ENCODE measurements at regions not wholly inside any gene's neighbourhood (a gene's known extent, or its start where the extent isn't known, plus 50 kb on each side); places are given as distances from the start of the nearest gene placed in this dataset.

DNA sequence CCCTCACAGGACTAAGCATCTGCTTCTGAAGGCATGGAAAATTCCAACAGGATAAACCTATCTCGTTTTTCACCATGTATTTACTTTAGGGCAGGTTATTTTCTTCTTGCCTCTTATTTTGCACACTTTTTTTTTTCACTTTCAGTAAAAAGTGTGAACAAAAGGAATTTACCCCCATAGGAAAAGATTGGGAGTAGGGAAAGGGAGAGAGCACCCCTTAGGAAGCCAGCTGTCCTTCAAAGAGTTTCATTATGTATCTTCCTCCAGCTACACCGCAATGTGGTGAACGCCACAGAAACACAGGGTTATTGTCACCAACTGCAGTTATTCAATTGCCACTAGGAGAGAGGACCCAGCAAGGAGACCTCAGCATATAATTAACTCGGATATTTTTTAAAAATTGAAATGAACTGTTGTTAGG lies 286.2 kb upstream of the VRK2 start:
- TF ChIP-seq, protein P1, sequence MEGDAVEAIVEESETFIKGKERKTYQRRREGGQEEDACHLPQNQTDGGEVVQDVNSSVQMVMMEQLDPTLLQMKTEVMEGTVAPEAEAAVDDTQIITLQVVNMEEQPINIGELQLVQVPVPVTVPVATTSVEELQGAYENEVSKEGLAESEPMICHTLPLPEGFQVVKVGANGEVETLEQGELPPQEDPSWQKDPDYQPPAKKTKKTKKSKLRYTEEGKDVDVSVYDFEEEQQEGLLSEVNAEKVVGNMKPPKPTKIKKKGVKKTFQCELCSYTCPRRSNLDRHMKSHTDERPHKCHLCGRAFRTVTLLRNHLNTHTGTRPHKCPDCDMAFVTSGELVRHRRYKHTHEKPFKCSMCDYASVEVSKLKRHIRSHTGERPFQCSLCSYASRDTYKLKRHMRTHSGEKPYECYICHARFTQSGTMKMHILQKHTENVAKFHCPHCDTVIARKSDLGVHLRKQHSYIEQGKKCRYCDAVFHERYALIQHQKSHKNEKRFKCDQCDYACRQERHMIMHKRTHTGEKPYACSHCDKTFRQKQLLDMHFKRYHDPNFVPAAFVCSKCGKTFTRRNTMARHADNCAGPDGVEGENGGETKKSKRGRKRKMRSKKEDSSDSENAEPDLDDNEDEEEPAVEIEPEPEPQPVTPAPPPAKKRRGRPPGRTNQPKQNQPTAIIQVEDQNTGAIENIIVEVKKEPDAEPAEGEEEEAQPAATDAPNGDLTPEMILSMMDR (IDR thresholded peaks at IDR 0.05) = no peak
- TF ChIP-seq POLR2A (IDR thresholded peaks at IDR 0.05) = no peak
